Caco-2 (cell line): ENCODE measurements at regions not wholly inside any gene's neighbourhood (a gene's known extent, or its start where the extent isn't known, plus 50 kb on each side); places are given as distances from the start of the nearest gene placed in this dataset.
"Not testable (repeated sequence)": the region's sequence is repeated elsewhere in the genome, so short reads cannot be mapped to it uniquely, and the experiment has no call there.

Source experiments
- BruUV-seq: library from RNA; stranded (reverse); fragments of 400-500 nt; replicated peaks from 2 replicates; lab custom pipeline; 2021; lab: Mats Ljungman, UMichigan
- CTCF ChIA-PET: fragments of 300-600 bp; sonication (Branson Sonifier 250); formaldehyde crosslinking; loops from one replicate; lab custom pipeline; 2022; ENCODE audit warnings: antibody characterized with exemption; lab: Charles Lee
- POLR2A ChIA-PET: fragments of 300-600 bp; sonication (Branson Sonifier 250); formaldehyde crosslinking; loops from one replicate; lab custom pipeline; 2022; ENCODE audit warnings: antibody characterized with exemption; lab: Charles Lee
- DNase-seq, 2 experiments: peaks; one replicate each; pipeline versions ENCODE4 v3.0.0 to v3.0.0-alpha.2; 2020 to 2022
- H3K27me3 ChIP-seq: replicated peaks from 2 replicates; pipeline ENCODE4 v1.6.0; 2011; ENCODE audit warnings: low read length; ENCODE audit not compliant: control insufficient read depth, insufficient read depth
- H3K36me3 ChIP-seq: 2 replicates; pipeline ENCODE4 v1.5.1; 2011; ENCODE audit warnings: low read length; ENCODE audit not compliant: control insufficient read depth, insufficient read depth
- H3K4me1 ChIP-seq: fragments of 250-450 bp; sonication (Bioruptor Pico); 2 replicates; pipeline ENCODE4 v1.5.1; 2020; ENCODE audit warnings: mild to moderate bottlenecking
- H3K4me3 ChIP-seq: 2 replicates; pipeline ENCODE4 v1.5.1; 2011; ENCODE audit warnings: low read depth, mild to moderate bottlenecking, control low read depth, low read length
- H3K9me3 ChIP-seq: fragments of 250-450 bp; sonication (Bioruptor Pico); 2 replicates; pipeline ENCODE4 v1.5.1; 2020; ENCODE audit warnings: mild to moderate bottlenecking, moderate library complexity
- H3K27ac Mint-ChIP-seq: one replicate; pipeline ENCODE4 v1.8.0; 2022; ENCODE audit warnings: mixed read lengths; ENCODE audit not compliant: unreplicated experiment
- H3K27me3 Mint-ChIP-seq: one replicate; pipeline ENCODE4 v1.8.0; 2022; ENCODE audit warnings: mixed read lengths; ENCODE audit not compliant: insufficient read depth, unreplicated experiment
- H3K36me3 Mint-ChIP-seq: one replicate; pipeline ENCODE4 v1.8.0; 2022; ENCODE audit warnings: mild to moderate bottlenecking, mixed read lengths; ENCODE audit not compliant: insufficient read depth, unreplicated experiment
- H3K4me1 Mint-ChIP-seq: one replicate; pipeline ENCODE4 v1.8.0; 2022; ENCODE audit warnings: low read depth, mixed read lengths; ENCODE audit not compliant: unreplicated experiment
- H3K4me3 Mint-ChIP-seq: one replicate; pipeline ENCODE4 v1.8.0; 2022; ENCODE audit warnings: mild to moderate bottlenecking, moderate library complexity, mixed read lengths; ENCODE audit not compliant: unreplicated experiment
- H3K9me3 Mint-ChIP-seq: one replicate; pipeline ENCODE4 v1.8.0; 2022; ENCODE audit warnings: mixed read lengths; ENCODE audit not compliant: unreplicated experiment
- CTCF ChIP-seq, 2 experiments: fragments of 200-600 bp in 1 of 2; IDR thresholded peaks; 1 replicate in 1 of 2; 2 replicates in 1 of 2; pipeline versions ENCODE4 v1.5.1 to v1.8.0; 2011 to 2022; ENCODE audit warnings: antibody characterized with exemption in 1 of 2, control low read depth in 1 of 2, inconsistent platforms in 1 of 2, low read depth in 1 of 2, low read length in 1 of 2, mild to moderate bottlenecking in 1 of 2, moderate library complexity in 1 of 2; ENCODE audit not compliant: insufficient read depth in 1 of 2, severe bottlenecking in 1 of 2, unreplicated experiment in 1 of 2
- intact Hi-C: fragments of 100-400 bp; cut with micrococcal nuclease; formaldehyde crosslinking; loops from one replicate; pipeline ENCODE4 v1.10.0; 2022; ENCODE audit not compliant: unreplicated experiment

- DNase-seq, H3K27me3 ChIP-seq, H3K36me3 ChIP-seq, H3K9me3 ChIP-seq, H3K9me3 Mint-ChIP-seq, H3K36me3 Mint-ChIP-seq, POLR2A ChIA-PET, CTCF ChIA-PET, H3K4me1 ChIP-seq, H3K27me3 Mint-ChIP-seq, H3K4me1 Mint-ChIP-seq, H3K4me3 ChIP-seq, intact Hi-C loops, H3K27ac Mint-ChIP-seq, H3K4me3 Mint-ChIP-seq, BruUV-seq: not testable (repeated sequence)
These were observed 253.1 kb downstream of the ADGRD1 start for GRCh38 chr12:131206630-131207299.

DNA sequence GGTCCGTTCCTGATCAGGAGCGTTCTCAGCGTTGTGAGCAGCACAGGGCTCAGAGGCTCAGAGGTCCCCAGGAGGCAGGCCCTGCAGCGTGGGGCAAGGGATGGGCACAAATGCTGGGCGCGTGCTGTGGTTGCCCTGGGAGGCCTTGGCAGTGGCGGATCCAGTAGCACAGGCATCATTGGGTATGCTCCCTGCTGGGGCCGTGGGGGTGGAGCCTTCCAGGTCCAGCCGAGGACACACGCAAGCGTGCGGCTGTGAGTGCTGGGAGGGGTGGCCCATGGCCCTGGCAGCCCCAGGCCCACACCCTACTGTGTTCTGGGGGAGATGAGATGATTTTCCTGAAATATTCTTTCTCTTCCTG lies 253.6 kb downstream of the ADGRD1 start:
- H3K27me3 ChIP-seq, POLR2A ChIA-PET: not testable (repeated sequence)

GRCh38 chr12:131207841-131208240 lies 254.1 kb downstream of the ADGRD1 start:
- POLR2A ChIA-PET, H3K9me3 ChIP-seq, H3K27me3 ChIP-seq, H3K36me3 ChIP-seq, H3K4me1 ChIP-seq, BruUV-seq, H3K4me1 Mint-ChIP-seq, H3K4me3 Mint-ChIP-seq, H3K4me3 ChIP-seq, intact Hi-C loops, H3K36me3 Mint-ChIP-seq, H3K27ac Mint-ChIP-seq, H3K9me3 Mint-ChIP-seq, DNase-seq, H3K27me3 Mint-ChIP-seq, CTCF ChIA-PET: not testable (repeated sequence)

More for the DNA sequence above, 253.6 kb downstream of the ADGRD1 start:
- H3K27me3 Mint-ChIP-seq, BruUV-seq, H3K9me3 Mint-ChIP-seq, DNase-seq, H3K9me3 ChIP-seq, H3K27ac Mint-ChIP-seq, intact Hi-C loops, H3K4me3 ChIP-seq, H3K4me3 Mint-ChIP-seq, H3K4me1 Mint-ChIP-seq, H3K36me3 Mint-ChIP-seq, H3K36me3 ChIP-seq, CTCF ChIA-PET, H3K4me1 ChIP-seq: not testable (repeated sequence)

DNA sequence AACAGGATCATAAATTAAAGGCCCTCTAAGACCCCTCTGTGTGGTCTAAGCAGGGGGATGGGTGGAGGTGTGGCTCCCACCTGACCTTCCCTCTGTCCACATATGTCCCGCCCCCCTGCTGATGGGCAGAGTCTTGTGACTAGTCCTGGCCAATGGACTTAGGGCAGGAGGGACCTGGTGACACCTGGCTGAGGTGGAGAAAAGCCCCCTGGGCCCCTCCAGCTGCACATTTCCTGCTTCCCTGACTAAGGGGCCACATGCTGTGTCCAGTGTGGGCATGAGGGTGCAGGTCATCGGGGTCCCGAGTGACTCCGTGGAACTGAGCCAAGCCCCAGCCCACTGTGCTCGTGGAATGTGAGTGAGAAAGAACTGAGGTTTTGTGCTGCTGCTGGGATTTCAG lies 254.7 kb downstream of the ADGRD1 start:
- TF ChIP-seq CTCF (IDR thresholded peaks at IDR 0.05; ENCODE audit: insufficient read depth in 1 of 2, low read depth in 1 of 2, low read length in 1 of 2, severe bottlenecking in 1 of 2, unreplicated experiment in 1 of 2): no peak
- Histone ChIP-seq H3K9me3 (no peaks in the 10 kb centered on the region; the same call in 1 of the 2 replicates), H3K36me3 (no peaks in the 10 kb centered on the region), H3K4me3 (no peak overlapping the region), H3K27me3 (no peaks in the 10 kb centered on the region), H3K4me1 (no peaks in the 10 kb centered on the region)
- BruUV-seq: no TSS peak
- Mint-ChIP-seq H3K27me3 (peaks cover 6% of the 10 kb centered on the region), H3K27ac (no peak overlapping the region), H3K9me3 (no peaks in the 10 kb centered on the region), H3K36me3 (no peaks in the 10 kb centered on the region), H3K4me3 (no peak overlapping the region), H3K4me1 (no peaks in the 10 kb centered on the region)
- ChIA-PET CTCF (no interaction called here), POLR2A (no interaction called here)
- intact Hi-C loops: no loop called here
- no peak for DNase-seq
